CD4-positive, alpha-beta T cell (primary cell): ENCODE measurements at regions not wholly inside any gene's neighbourhood (a gene's known extent, or its start where the extent isn't known, plus 50 kb on each side); places are given as distances from the start of the nearest gene placed in this dataset.

Experiments
- ATAC-seq: fragments of 200-7000 bp; cut with Tn5 transposase; one replicate; pipeline ENCODE4 v1.10.0; 2022; ENCODE audit warnings: mild to moderate bottlenecking; ENCODE audit not compliant: poor library complexity
- CTCF ChIA-PET: fragments of 350-600 bp; sonication (Branson Sonifier 250); formaldehyde crosslinking; loops from one replicate; lab custom pipeline; 2021; ENCODE audit warnings: antibody characterized with exemption, inconsistent platforms; lab: Charles Lee
- POLR2A ChIA-PET: fragments of 350-600 bp; sonication (Branson Sonifier 250); formaldehyde crosslinking; loops from one replicate; lab custom pipeline; 2021; ENCODE audit warnings: antibody characterized with exemption, inconsistent platforms; lab: Charles Lee
- DNase-seq, 14 experiments: peaks; one replicate each; pipeline ENCODE4 v3.0.0-alpha.2; 2013 to 2020; ENCODE audit warnings: mixed read lengths in 2 of 14
- H3K27ac ChIP-seq, 2 donors: one replicate each; pipeline versions ENCODE4 v1.5.1 to v1.7.0; 2013; ENCODE audit warnings: low read length in 2 of 2, low read depth in 1 of 2, mild to moderate bottlenecking in 1 of 2
- H3K27me3 ChIP-seq, 2 experiments: 1 replicate in 1 of 2; 2 replicates in 1 of 2; pipeline versions ENCODE4 v1.6.1 to v1.7.0; 2013; ENCODE audit warnings: low read length in 2 of 2, control low read depth in 1 of 2, mild to moderate bottlenecking in 1 of 2, moderate library complexity in 1 of 2; ENCODE audit not compliant: insufficient read depth in 2 of 2, control insufficient read depth in 1 of 2
- H3K36me3 ChIP-seq: one replicate; pipeline ENCODE4 v1.6.1; 2013; ENCODE audit warnings: low read length, control low read depth; ENCODE audit not compliant: insufficient read depth
- H3K4me1 ChIP-seq: one replicate; pipeline ENCODE4 v1.6.1; 2013; ENCODE audit warnings: low read length, control low read depth; ENCODE audit not compliant: insufficient read depth
- H3K4me3 ChIP-seq: one replicate; pipeline ENCODE4 v1.5.1; 2013; ENCODE audit warnings: mild to moderate bottlenecking, low read length, moderate library complexity
- H3K9me3 ChIP-seq, 2 experiments: 1 replicate in 1 of 2; 2 replicates in 1 of 2; pipeline versions ENCODE4 v1.6.1 to v1.7.0; 2013; ENCODE audit warnings: low read length in 2 of 2, mild to moderate bottlenecking in 2 of 2, control low read depth in 1 of 2, moderate library complexity in 1 of 2; ENCODE audit not compliant: control insufficient read depth in 1 of 2, insufficient read depth in 1 of 2
- H3K27ac Mint-ChIP-seq: one replicate; pipeline ENCODE4 v1.8.0; 2020; ENCODE audit warnings: mixed read lengths
- H3K27me3 Mint-ChIP-seq: one replicate; pipeline ENCODE4 v1.8.0; 2021; ENCODE audit warnings: mixed read lengths
- H3K36me3 Mint-ChIP-seq: one replicate; pipeline ENCODE4 v1.8.0; 2021; ENCODE audit warnings: low read depth, mixed read lengths
- H3K4me1 Mint-ChIP-seq: one replicate; pipeline ENCODE4 v1.8.0; 2021; ENCODE audit warnings: low read depth, mixed read lengths
- H3K4me3 Mint-ChIP-seq: one replicate; pipeline ENCODE4 v1.8.0; 2020; ENCODE audit warnings: mild to moderate bottlenecking, mixed read lengths
- H3K9me3 Mint-ChIP-seq: one replicate; pipeline ENCODE4 v1.8.0; 2020; ENCODE audit warnings: mixed read lengths
- intact Hi-C, 2 experiments: fragments of 100-400 bp; cut with DNase I in 1 of 2; cut with micrococcal nuclease in 1 of 2; formaldehyde crosslinking; loops; one replicate each; pipeline versions ENCODE4 v1.15.1 to v1.9.0; 2023 to 2025; cut with DNase I, micrococcal nuclease
- TF ChIP-seq, protein P1 (sequence below): fragments of 200-600 bp; IDR thresholded peaks from one replicate; pipeline ENCODE4 v1.8.0; 2022; ENCODE audit warnings: antibody characterized with exemption, mild to moderate bottlenecking

DNA sequence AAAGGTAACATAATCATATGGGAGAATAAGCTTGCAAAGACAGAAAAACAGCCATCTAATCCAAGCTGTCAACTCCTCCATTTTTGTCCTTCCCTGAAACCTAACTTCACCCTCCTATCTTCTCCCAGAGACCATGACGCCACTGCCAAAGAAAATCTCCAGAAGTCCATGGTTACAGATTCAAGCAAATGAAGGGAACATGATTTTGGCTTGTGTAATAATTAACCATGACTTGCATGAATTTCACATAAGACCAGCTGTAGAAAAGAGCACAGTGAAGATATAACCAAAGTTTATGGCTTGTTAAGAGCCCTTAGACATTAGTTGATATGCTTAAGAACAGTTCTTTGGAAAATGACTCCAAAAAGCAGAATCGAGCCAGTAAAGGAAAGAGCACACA lies 342.1 kb upstream of the NRSN1 start:
- H3K4me3 ChIP-seq: no peak overlapping the region
- Mint-ChIP-seq H3K9me3 (peaks cover 13% of the 10 kb centered on the region), H3K4me1 (no peaks in the 10 kb centered on the region), H3K4me3 (no peak overlapping the region), H3K27me3 (no peaks in the 10 kb centered on the region), H3K27ac (no peak overlapping the region), H3K36me3 (no peaks in the 10 kb centered on the region)
- intact Hi-C loops: no loop called here
- DNase-seq (no peak), ATAC-seq (no peak)
- POLR2A ChIA-PET: no interaction called here
- no peaks in the 10 kb centered on the region for H3K4me1 ChIP-seq
- TF ChIP-seq, protein P1, sequence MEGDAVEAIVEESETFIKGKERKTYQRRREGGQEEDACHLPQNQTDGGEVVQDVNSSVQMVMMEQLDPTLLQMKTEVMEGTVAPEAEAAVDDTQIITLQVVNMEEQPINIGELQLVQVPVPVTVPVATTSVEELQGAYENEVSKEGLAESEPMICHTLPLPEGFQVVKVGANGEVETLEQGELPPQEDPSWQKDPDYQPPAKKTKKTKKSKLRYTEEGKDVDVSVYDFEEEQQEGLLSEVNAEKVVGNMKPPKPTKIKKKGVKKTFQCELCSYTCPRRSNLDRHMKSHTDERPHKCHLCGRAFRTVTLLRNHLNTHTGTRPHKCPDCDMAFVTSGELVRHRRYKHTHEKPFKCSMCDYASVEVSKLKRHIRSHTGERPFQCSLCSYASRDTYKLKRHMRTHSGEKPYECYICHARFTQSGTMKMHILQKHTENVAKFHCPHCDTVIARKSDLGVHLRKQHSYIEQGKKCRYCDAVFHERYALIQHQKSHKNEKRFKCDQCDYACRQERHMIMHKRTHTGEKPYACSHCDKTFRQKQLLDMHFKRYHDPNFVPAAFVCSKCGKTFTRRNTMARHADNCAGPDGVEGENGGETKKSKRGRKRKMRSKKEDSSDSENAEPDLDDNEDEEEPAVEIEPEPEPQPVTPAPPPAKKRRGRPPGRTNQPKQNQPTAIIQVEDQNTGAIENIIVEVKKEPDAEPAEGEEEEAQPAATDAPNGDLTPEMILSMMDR: no peak
- no peak overlapping the region for H3K27ac ChIP-seq
- H3K36me3 ChIP-seq: no peaks in the 10 kb centered on the region
- H3K27me3 ChIP-seq: no peaks in the 10 kb centered on the region
- CTCF ChIA-PET: no interaction called here
- no peaks in the 10 kb centered on the region for H3K9me3 ChIP-seq

DNA sequence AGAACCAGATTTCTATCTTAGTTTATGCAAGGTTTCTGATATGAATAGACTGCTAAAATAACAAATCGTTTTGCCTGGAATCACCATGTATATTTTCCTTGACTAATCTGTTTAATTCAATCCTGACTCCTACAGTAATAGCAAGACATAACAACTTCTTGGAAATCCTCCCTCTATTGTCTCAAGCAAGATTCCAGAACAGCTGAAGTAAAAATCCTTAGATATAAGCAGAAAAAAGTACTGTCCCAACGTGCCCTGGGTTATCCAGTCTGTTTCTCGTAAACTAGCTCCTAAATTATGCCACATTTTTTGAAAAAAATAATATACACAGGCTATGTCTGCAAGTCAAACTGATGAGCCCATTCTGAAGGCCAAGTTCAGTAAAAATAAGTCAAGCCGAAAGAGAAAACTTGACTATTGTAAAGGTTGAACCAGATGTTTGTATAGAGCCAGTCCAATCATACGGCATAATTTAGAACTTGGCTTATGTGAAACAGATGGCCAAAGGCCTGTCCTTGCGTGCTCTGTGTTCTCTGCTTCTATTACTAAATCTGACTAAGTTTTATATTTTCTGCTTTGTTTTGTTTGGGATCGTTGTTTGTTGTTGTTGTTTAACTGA lies 341.6 kb upstream of the NRSN1 start:
- Mint-ChIP-seq H3K4me3 (no peak overlapping the region), H3K4me1 (no peaks in the 10 kb centered on the region), H3K27ac (no peak overlapping the region), H3K27me3 (no peaks in the 10 kb centered on the region), H3K36me3 (no peaks in the 10 kb centered on the region), H3K9me3 (peaks cover 13% of the 10 kb centered on the region)
- ATAC-seq: no peak
- DNase-seq: no peak
- H3K27me3 ChIP-seq: no peaks in the 10 kb centered on the region
- ChIA-PET CTCF (no interaction called here), POLR2A (no interaction called here)
- no peaks in the 10 kb centered on the region for H3K9me3 ChIP-seq
- H3K27ac ChIP-seq: no peak overlapping the region
- H3K36me3 ChIP-seq: no peaks in the 10 kb centered on the region
- TF ChIP-seq, protein P1: no peak
- no peaks in the 10 kb centered on the region for H3K4me1 ChIP-seq
- H3K4me3 ChIP-seq: no peak overlapping the region
- intact Hi-C loops: no loop called here

DNA sequence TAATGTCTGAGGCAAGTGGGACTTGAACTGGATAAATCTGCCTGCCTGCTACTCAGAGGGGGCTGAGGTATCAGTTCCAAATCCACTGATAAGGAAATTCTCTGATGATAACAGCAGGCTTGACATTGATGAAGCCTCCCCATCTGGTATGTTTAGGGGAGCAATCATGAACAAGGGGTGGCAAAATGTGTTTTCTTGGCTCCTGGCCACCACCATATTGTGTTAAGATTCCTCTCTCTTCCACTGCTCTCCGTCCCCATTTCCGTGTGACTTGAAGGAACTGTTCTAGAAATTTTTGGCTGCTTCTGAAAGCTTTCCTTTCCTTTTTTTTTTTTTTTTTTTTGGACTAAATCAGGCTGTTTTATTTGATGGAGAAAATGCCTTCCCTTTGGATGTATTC lies 335.3 kb upstream of the NRSN1 start:
- Histone ChIP-seq H3K36me3 (no peaks in the 10 kb centered on the region), H3K27ac (no peak overlapping the region), H3K4me1 (no peaks in the 10 kb centered on the region), H3K9me3 (no peaks in the 10 kb centered on the region), H3K4me3 (no peak overlapping the region), H3K27me3 (no peaks in the 10 kb centered on the region)
- CTCF ChIA-PET: no interaction called here
- POLR2A ChIA-PET: no interaction called here
- H3K27ac Mint-ChIP-seq: no peak overlapping the region
- H3K36me3 Mint-ChIP-seq: no peaks in the 10 kb centered on the region
- H3K4me3 Mint-ChIP-seq: no peak overlapping the region
- intact Hi-C loops: no loop called here
- ATAC-seq: no peak
- no peaks in the 10 kb centered on the region for H3K9me3 Mint-ChIP-seq
- no peaks in the 10 kb centered on the region for H3K4me1 Mint-ChIP-seq
- DNase-seq: no peak
- TF ChIP-seq, protein P1: no peak
- no peaks in the 10 kb centered on the region for H3K27me3 Mint-ChIP-seq
